ENCODE measurements at regions not wholly inside any gene's neighbourhood (a gene's known extent, or its start where the extent isn't known, plus 50 kb on each side); places are given as distances from the start of the nearest gene placed in this dataset.
"Not testable (repeated sequence)": the region's sequence is repeated elsewhere in the genome, so short reads cannot be mapped to it uniquely, and the experiment has no call there.

GRCh38 chr12:33942172-33942571 lies 80.1 kb upstream of the ALG10 start:
- H2AFZ ChIP-seq (ENCODE audit: low read length): no peak overlapping the region
- no peaks in the 10 kb centered on the region for H3K9me2 ChIP-seq (replicated peaks; ENCODE audit: low read depth, low read length)
- H3F3A ChIP-seq (ENCODE audit: low read depth): no peaks in the 10 kb centered on the region
- H3K4me1 ChIP-seq (ENCODE audit: insufficient read depth, low read length, poor library complexity, severe bottlenecking): no peaks in the 10 kb centered on the region
- H3K4me3 ChIP-seq (ENCODE audit: low read length, poor library complexity, severe bottlenecking): no peak overlapping the region
- no peaks in the 10 kb centered on the region for H3K36me3 ChIP-seq (ENCODE audit: insufficient read depth, low read length)
- H3K27me3 ChIP-seq (ENCODE audit: insufficient read depth, low read length, poor library complexity, severe bottlenecking): no peaks in the 10 kb centered on the region
- no peaks in the 10 kb centered on the region for H4K20me1 ChIP-seq (ENCODE audit: insufficient read depth, low read length, poor library complexity, severe bottlenecking)
- TF ChIP-seq EZH2phosphoT487 (IDR thresholded peaks at IDR 0.05; ENCODE audit: borderline replicate concordance) (no peak), CTCF (conservative IDR thresholded peaks at IDR 0.05; ENCODE audit: low read length) (no peak)
- no peaks in the 10 kb centered on the region for H3K79me2 ChIP-seq (ENCODE audit: insufficient read depth, low read length)
- H3K9ac ChIP-seq (ENCODE audit: low read depth, low read length, poor library complexity, severe bottlenecking): no peak overlapping the region
- no peaks in the 10 kb centered on the region for H3K9me3 ChIP-seq (ENCODE audit: insufficient read depth, low read depth, low read length)
- H3K4me2 ChIP-seq (ENCODE audit: low read depth, low read length, poor library complexity, severe bottlenecking): no peak overlapping the region

- TF ChIP-seq EZH2phosphoT487 (IDR thresholded peaks at IDR 0.05; ENCODE audit: borderline replicate concordance) (no peak), CTCF (conservative IDR thresholded peaks at IDR 0.05; ENCODE audit: low read length) (no peak)
- no peaks in the 10 kb centered on the region for H3F3A ChIP-seq (ENCODE audit: low read depth)
- no peak overlapping the region for H2AFZ ChIP-seq (ENCODE audit: low read length)
- H4K20me1 ChIP-seq (ENCODE audit: insufficient read depth, low read length, poor library complexity, severe bottlenecking): no peaks in the 10 kb centered on the region
- H3K79me2 ChIP-seq (ENCODE audit: insufficient read depth, low read length): no peaks in the 10 kb centered on the region
- no peak overlapping the region for H3K9ac ChIP-seq (ENCODE audit: low read depth, low read length, poor library complexity, severe bottlenecking)
- no peaks in the 10 kb centered on the region for H3K4me1 ChIP-seq (ENCODE audit: insufficient read depth, low read length, poor library complexity, severe bottlenecking)
- H3K27me3 ChIP-seq (ENCODE audit: insufficient read depth, low read length, poor library complexity, severe bottlenecking): no peaks in the 10 kb centered on the region
- no peaks in the 10 kb centered on the region for H3K9me2 ChIP-seq (replicated peaks; ENCODE audit: low read depth, low read length)
- no peak overlapping the region for H3K4me2 ChIP-seq (ENCODE audit: low read depth, low read length, poor library complexity, severe bottlenecking)
- H3K36me3 ChIP-seq (ENCODE audit: insufficient read depth, low read length): no peaks in the 10 kb centered on the region
- 0 out of 2 replicates have a peak, but pooled peaks cover 3% of the 10 kb centered on the region for H3K9me3 ChIP-seq (ENCODE audit: insufficient read depth, low read depth, low read length)
- H3K4me3 ChIP-seq (ENCODE audit: low read length, poor library complexity, severe bottlenecking): no peak overlapping the region
Measured at GRCh38 chr12:33944703-33945437, 77.4 kb upstream of the ALG10 start.

- no peak overlapping the region for H2AFZ ChIP-seq (ENCODE audit: low read length)
- H3K4me3 ChIP-seq (ENCODE audit: low read length, poor library complexity, severe bottlenecking): no peak overlapping the region
- no peaks in the 10 kb centered on the region for H4K20me1 ChIP-seq (ENCODE audit: insufficient read depth, low read length, poor library complexity, severe bottlenecking)
- no peaks in the 10 kb centered on the region for H3K9me2 ChIP-seq (replicated peaks; ENCODE audit: low read depth, low read length)
- H3K27me3 ChIP-seq (ENCODE audit: insufficient read depth, low read length, poor library complexity, severe bottlenecking): no peaks in the 10 kb centered on the region
- H3K4me1 ChIP-seq (ENCODE audit: insufficient read depth, low read length, poor library complexity, severe bottlenecking): no peaks in the 10 kb centered on the region
- 0 out of 2 replicates have a peak, but pooled peaks cover 3% of the 10 kb centered on the region for H3K9me3 ChIP-seq (ENCODE audit: insufficient read depth, low read depth, low read length)
- no peaks in the 10 kb centered on the region for H3K79me2 ChIP-seq (ENCODE audit: insufficient read depth, low read length)
- no peak overlapping the region for H3K4me2 ChIP-seq (ENCODE audit: low read depth, low read length, poor library complexity, severe bottlenecking)
- no peak overlapping the region for H3K9ac ChIP-seq (ENCODE audit: low read depth, low read length, poor library complexity, severe bottlenecking)
- TF ChIP-seq CTCF (conservative IDR thresholded peaks at IDR 0.05; ENCODE audit: low read length): no peak
- no peak for TF ChIP-seq EZH2phosphoT487 (IDR thresholded peaks at IDR 0.05; ENCODE audit: borderline replicate concordance)
- no peaks in the 10 kb centered on the region for H3F3A ChIP-seq (ENCODE audit: low read depth)
- no peaks in the 10 kb centered on the region for H3K36me3 ChIP-seq (ENCODE audit: insufficient read depth, low read length)
Measured at GRCh38 chr12:33945438-33945784, 76.9 kb upstream of the ALG10 start.

- H2AFZ ChIP-seq (ENCODE audit: low read length); H3K27me3 ChIP-seq (ENCODE audit: insufficient read depth, low read length, poor library complexity, severe bottlenecking); H3K9ac ChIP-seq (ENCODE audit: low read depth, low read length, poor library complexity, severe bottlenecking); H3K9me3 ChIP-seq (ENCODE audit: insufficient read depth, low read depth, low read length); H3K36me3 ChIP-seq (ENCODE audit: insufficient read depth, low read length); H4K20me1 ChIP-seq (ENCODE audit: insufficient read depth, low read length, poor library complexity, severe bottlenecking); H3K4me1 ChIP-seq (ENCODE audit: insufficient read depth, low read length, poor library complexity, severe bottlenecking); H3K9me2 ChIP-seq (replicated peaks; ENCODE audit: low read depth, low read length); H3F3A ChIP-seq (ENCODE audit: low read depth); H3K79me2 ChIP-seq (ENCODE audit: insufficient read depth, low read length); H3K4me3 ChIP-seq (ENCODE audit: low read length, poor library complexity, severe bottlenecking); H3K4me2 ChIP-seq (ENCODE audit: low read depth, low read length, poor library complexity, severe bottlenecking): not testable (repeated sequence)
Measured at GRCh38 chr12:33966219-33966618, 56.1 kb upstream of the ALG10 start.

All from Loucy (cell line).